ENCODE measurements at regions not wholly inside any gene's neighbourhood (a gene's known extent, or its start where the extent isn't known, plus 50 kb on each side); places are given as distances from the start of the nearest gene placed in this dataset.
"Not testable (repeated sequence)": the region's sequence is repeated elsewhere in the genome, so short reads cannot be mapped to it uniquely, and the experiment has no call there.

DNA sequence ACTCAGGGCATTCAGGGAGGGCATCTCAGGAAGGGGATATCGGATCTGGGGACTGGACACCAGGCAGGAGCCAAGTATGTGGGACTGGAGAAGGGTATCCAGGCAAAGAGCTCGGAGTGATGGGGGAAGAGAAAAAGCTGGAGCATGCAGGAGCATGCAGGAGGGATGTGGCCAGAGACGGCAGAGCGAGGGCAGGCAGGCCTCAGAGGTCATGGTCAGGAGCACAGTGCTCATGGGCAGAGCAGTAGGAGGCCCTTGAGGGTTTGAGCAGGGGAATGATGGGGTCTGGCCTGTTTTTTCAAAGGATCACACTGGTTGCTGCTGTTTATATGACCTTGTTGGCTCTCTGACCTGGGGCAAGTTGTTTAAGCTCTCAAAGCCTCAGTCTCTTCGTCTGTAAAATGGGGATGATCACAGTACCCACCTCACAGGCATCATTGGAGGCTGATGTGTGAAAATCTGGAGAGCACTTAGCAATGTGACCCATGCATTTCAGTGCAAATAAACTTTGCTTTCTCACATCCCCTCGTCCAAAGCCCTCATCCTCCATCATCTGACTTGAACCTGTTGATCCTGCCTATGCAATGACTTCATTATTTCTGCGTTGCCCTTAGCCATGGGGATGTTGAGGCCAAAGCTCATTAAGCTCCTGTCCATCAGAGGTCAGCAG is 273.1 kb downstream of the MATN1 start:
- no peak for FAIRE-seq
- no peak for TF ChIP-seq POLR2A (IDR thresholded peaks at IDR 0.05; ENCODE audit: low read depth, low read length)
- no peak for DNase-seq (ENCODE audit: insufficient read length, low spot score)

DNA sequence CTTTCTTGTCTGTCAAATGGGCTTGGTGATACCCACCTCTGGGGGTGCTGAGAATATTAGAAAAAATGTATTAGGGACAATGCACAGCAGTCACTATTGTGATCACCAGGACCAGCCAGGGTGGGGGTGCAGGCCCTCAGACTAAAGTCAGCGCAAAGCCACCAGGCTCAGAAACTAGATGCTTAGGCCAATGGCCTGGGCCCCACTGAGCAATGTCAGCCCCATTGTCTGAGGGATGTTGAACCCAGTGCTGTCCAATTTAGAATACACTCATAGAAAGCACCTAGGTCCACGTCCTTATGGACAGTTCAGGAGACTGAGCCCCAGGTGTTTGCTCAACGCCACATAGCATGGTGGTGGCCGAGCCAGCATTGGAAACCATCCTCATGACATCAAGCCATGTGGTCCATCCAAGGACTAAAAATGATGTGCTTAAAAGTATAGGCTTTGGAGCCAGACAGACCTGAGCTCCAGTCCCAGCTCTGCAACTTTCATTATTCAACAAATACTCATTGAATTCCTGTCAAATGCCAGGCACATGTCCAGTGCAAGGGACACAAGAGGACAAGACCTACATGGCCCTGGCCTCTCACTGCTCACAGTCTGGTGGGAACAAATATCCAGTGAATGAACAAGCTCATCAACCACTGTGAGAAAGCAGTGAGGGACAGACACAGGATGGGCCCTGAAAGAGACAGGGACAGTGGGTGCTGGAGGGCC is 273.8 kb downstream of the MATN1 start:
- FAIRE-seq (no peak), DNase-seq (ENCODE audit: insufficient read length, low spot score) (no peak)
- TF ChIP-seq POLR2A (IDR thresholded peaks at IDR 0.05; ENCODE audit: low read depth, low read length), result no peak

DNA sequence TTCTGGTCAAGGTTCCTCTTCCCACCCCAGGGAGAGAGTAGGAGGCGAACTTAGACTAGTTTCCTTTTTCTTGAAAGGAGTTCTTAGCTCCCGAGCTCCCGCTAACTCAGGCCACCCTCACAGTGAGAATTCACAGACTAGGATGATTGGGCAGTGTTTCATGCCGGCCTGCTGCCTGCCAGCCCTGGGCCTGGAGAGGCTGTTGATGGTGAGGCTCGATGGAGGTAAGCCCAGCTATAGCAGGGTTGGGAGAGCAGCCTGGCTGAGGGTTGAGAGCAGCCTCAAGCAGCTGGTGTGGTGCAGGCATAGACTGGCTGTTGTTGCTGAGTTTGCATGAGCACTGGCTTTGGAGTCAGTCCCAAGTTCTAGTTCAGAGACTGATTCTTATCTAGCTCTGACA is 274.4 kb downstream of the MATN1 start:
- DNase-seq (ENCODE audit: insufficient read length, low spot score), result no peak
- FAIRE-seq, result no peak
- no peak for TF ChIP-seq POLR2A (IDR thresholded peaks at IDR 0.05; ENCODE audit: low read depth, low read length)

DNA sequence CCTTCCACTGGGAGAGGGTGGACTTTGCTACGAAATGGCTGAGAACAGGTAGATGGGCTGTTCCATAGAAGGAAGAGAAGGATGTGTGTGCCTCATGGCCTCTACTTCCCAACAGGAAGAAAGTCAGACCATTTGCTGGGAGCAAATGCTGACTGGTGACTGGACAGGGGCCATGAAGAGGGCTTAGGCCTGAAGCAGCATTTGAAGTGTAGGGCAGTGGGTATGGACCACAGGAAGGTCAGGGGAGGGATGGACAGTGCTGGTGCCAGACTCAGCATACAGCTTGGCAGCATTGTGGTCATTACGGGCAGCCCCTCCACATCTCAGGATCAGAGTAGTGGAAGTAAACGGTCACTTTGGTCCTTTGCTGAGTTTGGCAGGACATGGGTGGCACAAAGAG is 275.7 kb downstream of the MATN1 start:
- DNase-seq (ENCODE audit: insufficient read length, low spot score), result no peak
- no peak for FAIRE-seq
- TF ChIP-seq POLR2A (IDR thresholded peaks at IDR 0.05; ENCODE audit: low read depth, low read length), result no peak

DNA sequence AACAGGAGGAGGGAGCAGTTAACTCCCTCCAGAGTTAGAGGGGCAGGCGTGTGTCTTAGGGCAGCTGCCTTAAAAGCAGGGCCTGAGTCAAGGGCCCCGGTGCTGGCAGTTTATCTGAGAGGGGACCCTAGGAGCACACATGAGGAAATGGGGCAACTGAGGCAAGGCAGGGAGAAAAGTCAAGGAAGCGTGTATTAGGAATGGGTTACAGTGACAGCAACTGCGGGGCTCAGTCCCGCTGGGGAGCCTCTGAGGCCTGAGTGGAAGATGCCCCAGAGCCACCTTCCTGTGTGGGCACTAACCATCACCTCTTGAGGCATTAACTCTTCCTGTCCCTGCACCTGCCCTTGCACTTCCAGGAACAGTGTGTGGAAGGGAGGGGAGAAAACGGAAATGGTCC is 276.3 kb downstream of the MATN1 start:
- FAIRE-seq, result no peak
- TF ChIP-seq POLR2A (IDR thresholded peaks at IDR 0.05; ENCODE audit: low read depth, low read length), result no peak
- no peak for DNase-seq (ENCODE audit: insufficient read length, low spot score)

DNA sequence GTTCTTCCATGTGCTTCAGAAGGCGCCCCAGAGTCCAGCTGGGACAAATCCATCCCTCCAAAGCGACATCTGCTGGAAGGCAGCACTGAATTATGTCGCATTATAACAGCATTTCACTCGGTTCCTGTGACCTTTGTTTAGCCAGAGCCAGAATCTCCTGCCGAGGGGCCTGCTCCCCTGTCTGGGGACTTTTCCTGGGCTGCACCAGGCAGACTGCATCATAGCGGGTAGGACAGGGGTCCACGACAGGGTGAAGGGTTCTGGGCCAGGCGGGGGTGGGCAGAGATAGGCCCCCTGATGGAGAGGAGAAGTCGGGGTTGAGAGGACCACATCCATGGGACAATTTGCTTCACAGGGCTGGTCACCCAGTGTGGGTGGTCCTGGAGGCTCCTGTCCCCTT is 276.9 kb downstream of the MATN1 start:
- TF ChIP-seq POLR2A (IDR thresholded peaks at IDR 0.05; ENCODE audit: low read depth, low read length), result no peak
- no peak for FAIRE-seq
- no peak for DNase-seq (ENCODE audit: insufficient read length, low spot score)

DNA sequence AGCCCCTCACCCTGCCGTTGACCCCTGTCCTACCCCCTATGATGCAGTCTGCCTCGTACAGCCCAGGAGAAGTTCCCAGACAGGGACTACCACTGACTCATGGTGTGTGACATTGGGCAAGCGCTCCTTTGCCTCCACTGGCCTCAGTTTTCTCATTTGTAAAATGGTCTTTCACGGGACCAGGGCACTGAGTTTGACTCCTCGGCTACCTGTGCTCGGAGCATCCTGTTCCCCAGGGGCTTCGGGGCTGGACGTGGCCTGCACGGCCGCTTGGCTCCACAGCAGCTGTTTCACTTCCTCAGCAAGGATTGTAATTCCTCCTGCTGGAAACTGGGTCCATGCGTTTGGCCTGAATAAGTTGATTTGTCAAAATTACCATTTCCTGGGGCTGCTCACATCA is 277.3 kb downstream of the MATN1 start:
- FAIRE-seq (no peak), DNase-seq (ENCODE audit: insufficient read length, low spot score) (no peak)
- TF ChIP-seq POLR2A (IDR thresholded peaks at IDR 0.05; ENCODE audit: low read depth, low read length), result no peak

DNA sequence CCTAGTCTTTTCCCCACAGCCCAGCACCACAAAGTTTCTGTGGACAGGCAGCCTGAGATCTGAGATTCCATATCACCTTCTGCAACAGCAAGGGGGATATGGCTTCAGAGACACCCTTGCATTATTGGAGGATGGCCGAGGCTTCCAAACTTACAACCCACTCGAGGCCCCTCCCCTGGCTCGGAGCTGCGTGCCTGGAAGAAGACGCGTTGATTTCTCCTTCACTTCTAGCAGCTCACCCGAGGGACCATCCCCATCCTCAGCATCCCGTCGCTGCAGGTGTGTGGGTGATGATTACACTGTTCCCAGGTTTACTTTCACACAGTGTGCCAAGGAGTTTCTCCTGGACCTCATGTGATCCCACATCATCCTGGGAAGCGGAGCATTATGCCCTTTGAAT is 277.9 kb downstream of the MATN1 start:
- no peak for DNase-seq (ENCODE audit: insufficient read length, low spot score)
- FAIRE-seq, result no peak
- TF ChIP-seq POLR2A (IDR thresholded peaks at IDR 0.05; ENCODE audit: low read depth, low read length), result no peak

DNA sequence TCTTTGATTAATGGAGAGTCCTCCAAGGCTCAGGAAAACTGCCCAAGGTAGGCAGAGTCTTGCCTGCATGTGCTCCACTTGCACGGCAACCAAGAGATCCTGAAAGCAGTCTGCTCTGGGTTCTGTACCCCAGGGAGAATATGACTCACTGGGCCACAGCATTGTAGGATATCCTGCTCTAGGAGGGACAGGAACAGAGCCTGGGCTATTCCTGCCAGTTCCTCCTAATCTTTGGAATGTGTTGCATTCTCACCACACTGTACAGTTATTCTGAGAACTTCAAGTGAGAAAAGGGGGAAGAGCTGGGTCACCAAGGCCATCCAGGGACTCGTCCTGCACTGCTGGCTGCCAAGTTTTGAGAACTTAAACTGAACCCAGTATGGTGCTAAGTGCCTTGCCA is 278.5 kb downstream of the MATN1 start:
- no peak for DNase-seq (ENCODE audit: insufficient read length, low spot score)

DNA sequence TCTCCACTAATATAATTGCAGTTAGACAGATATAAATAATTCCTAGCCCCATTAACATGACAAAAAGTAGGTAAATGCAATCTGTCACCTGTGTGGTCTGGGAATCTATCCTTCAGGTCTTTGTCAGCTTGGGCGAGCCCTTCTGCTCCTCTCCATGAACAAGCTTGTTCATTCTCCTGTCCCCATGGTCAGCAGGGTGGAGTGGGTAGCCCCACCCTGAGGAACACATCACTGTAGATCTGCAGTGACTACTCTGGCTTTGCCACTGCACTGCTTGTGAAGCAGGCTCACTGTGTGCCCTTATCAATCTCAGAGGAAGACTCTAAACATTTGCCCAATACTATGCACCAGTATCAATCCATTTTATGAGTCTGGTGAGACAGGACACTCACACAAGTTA is 279.0 kb downstream of the MATN1 start:
- no peak for TF ChIP-seq POLR2A (IDR thresholded peaks at IDR 0.05; ENCODE audit: low read depth, low read length)
- no peak for DNase-seq (ENCODE audit: insufficient read length, low spot score)
- FAIRE-seq, result no peak

More for the DNA sequence above, 278.5 kb downstream of the MATN1 start:
- TF ChIP-seq POLR2A (IDR thresholded peaks at IDR 0.05; ENCODE audit: low read depth, low read length), result 0 out of 2 replicates have a peak, but pooled peaks have one; percentile 3
- no peak for FAIRE-seq

DNA sequence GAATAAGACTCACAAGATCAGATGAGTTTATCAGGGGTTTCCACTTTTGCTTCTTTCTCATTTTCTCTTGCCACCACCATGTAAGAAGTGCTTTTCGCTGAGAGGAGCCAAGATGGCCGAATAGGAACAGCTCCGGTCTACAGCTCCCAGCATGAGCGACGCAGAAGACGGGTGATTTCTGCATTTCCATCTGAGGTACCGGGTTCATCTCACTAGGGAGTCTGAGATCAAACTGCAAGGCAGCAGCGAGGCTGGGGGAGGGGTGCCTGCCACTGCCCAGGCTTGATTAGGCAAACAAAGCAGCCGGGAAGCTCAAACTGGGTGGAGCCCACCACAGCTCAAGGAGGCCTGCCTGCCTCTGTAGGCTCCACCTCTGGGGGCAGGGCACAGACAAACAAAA is 285.1 kb downstream of the MATN1 start:
- FAIRE-seq, result not testable (repeated sequence)

DNA sequence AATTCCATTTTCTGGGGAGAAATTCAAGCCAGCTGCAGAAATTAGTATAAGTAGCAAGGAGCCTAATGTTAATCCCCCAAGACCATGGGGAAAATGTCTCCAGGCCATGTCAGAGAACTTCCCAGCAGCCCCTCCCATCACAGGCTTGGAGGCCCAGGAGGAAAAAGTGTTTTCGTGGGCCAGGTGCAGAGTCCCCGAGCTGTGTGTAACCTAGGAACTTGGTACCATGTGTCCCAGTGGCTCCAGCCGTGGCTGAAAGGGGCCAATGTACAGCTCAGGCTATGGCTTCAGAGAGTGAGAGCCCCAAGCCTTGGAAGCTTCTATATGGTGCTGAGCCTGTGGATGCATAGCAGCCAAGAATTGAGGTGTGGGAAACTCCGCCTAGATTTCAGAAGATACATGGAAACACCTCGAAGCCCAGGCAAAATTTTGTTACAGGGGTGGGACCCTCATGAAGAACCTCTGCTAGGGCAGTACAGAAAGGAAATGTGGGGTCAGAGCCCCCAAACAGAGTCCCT is 286.3 kb downstream of the MATN1 start:
- TF ChIP-seq POLR2A (IDR thresholded peaks at IDR 0.05; ENCODE audit: low read depth, low read length), result no peak
- no peak for FAIRE-seq
- no peak for DNase-seq (ENCODE audit: insufficient read length, low spot score)

More for the DNA sequence above, 285.1 kb downstream of the MATN1 start:
- not testable (repeated sequence) for DNase-seq (ENCODE audit: insufficient read length, low spot score)

DNA sequence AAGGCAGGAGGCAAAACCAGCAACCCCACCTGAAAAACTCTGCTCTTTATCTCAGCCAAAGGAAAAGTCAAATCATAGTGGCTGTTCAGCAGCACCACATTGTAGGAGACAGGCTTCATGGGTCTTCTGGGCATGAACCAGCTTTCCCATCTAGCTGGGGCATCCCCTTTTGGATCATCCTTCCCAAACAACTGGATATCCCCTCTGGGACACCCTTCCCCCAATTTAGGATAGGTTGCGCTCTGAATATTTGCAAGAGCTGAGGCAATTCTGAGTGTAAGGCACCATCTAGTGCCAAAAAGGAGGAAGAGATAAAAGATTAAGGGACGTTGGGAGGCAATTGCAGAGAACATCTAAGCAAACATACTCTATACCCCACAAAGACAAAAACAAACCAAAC is 295.8 kb downstream of the MATN1 start:
- no peak for FAIRE-seq
- no peak for TF ChIP-seq POLR2A (IDR thresholded peaks at IDR 0.05; ENCODE audit: low read depth, low read length)
- DNase-seq (ENCODE audit: insufficient read length, low spot score), result no peak

DNA sequence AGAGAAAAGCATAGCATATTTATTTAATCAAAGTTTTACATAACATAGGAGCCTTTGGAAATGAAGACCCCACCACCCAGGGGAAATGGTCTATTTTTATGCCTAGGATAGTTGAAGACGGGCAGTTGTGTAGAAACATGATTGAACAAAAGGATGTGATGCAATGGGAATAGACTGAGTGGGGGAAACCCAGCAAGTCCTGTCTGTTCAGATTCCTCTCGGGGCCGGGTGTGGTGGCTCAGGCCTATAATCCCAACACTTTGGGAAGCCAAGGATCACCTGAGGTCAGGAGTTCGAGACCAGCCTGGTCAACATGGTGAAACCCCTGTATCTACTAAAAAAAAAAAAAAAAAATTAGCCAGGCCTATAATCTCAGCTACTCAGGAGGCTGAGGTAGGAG is 298.3 kb downstream of the MATN1 start:
- no peak for FAIRE-seq
- DNase-seq (ENCODE audit: insufficient read length, low spot score), result no peak
- no peak for TF ChIP-seq POLR2A (IDR thresholded peaks at IDR 0.05; ENCODE audit: low read depth, low read length)

DNA sequence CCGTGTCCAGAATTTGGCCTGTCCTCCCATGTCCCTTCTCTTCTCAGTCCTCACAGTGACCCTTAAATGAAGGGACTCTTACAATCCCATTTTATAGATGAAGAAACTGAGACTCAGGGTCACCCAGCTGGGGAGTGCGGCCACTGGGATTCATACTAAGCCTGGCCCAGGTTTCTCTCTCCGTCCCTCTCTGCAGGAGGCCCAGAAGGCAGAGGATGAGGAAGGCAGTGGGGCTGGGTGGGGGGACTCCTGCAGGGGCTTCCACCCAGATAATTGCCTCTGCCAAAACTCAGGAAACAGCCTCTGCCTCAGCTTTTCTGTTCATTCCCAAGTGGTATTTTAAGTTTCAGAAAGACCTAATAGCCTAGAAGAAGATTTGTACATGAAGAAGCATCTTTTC is 299.8 kb downstream of the MATN1 start:
- DNase-seq (ENCODE audit: insufficient read length, low spot score) (no peak), FAIRE-seq (no peak)
- no peak for TF ChIP-seq POLR2A (IDR thresholded peaks at IDR 0.05; ENCODE audit: low read depth, low read length)

Measured in H54 (cell line).